ENCODE measurements at regions not wholly inside any gene's neighbourhood (a gene's known extent, or its start where the extent isn't known, plus 50 kb on each side); places are given as distances from the start of the nearest gene placed in this dataset.

DNA sequence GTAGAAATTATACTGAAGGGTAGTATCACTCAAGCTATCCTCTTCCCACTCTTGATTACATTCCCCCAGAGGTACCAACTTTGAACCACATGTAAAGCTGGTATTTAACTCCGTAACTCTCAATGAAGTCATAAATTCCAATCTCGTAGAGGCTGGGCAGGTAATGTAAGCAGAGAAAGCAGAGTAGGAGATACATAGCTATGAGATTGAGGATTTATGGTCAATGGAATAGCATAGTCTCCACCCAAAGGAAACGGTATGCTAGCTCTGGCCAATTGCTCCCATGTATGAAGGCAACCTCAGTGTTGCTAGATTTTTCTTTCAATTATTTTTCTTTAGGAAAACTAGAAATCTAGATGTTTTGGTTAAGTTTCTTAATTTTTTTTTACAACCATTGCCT, 163.1 kb upstream of the NRIP1 start:
- TF ChIP-seq, protein P1, sequence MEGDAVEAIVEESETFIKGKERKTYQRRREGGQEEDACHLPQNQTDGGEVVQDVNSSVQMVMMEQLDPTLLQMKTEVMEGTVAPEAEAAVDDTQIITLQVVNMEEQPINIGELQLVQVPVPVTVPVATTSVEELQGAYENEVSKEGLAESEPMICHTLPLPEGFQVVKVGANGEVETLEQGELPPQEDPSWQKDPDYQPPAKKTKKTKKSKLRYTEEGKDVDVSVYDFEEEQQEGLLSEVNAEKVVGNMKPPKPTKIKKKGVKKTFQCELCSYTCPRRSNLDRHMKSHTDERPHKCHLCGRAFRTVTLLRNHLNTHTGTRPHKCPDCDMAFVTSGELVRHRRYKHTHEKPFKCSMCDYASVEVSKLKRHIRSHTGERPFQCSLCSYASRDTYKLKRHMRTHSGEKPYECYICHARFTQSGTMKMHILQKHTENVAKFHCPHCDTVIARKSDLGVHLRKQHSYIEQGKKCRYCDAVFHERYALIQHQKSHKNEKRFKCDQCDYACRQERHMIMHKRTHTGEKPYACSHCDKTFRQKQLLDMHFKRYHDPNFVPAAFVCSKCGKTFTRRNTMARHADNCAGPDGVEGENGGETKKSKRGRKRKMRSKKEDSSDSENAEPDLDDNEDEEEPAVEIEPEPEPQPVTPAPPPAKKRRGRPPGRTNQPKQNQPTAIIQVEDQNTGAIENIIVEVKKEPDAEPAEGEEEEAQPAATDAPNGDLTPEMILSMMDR (IDR thresholded peaks at IDR 0.05) = no peak
- TF ChIP-seq, protein P2, sequence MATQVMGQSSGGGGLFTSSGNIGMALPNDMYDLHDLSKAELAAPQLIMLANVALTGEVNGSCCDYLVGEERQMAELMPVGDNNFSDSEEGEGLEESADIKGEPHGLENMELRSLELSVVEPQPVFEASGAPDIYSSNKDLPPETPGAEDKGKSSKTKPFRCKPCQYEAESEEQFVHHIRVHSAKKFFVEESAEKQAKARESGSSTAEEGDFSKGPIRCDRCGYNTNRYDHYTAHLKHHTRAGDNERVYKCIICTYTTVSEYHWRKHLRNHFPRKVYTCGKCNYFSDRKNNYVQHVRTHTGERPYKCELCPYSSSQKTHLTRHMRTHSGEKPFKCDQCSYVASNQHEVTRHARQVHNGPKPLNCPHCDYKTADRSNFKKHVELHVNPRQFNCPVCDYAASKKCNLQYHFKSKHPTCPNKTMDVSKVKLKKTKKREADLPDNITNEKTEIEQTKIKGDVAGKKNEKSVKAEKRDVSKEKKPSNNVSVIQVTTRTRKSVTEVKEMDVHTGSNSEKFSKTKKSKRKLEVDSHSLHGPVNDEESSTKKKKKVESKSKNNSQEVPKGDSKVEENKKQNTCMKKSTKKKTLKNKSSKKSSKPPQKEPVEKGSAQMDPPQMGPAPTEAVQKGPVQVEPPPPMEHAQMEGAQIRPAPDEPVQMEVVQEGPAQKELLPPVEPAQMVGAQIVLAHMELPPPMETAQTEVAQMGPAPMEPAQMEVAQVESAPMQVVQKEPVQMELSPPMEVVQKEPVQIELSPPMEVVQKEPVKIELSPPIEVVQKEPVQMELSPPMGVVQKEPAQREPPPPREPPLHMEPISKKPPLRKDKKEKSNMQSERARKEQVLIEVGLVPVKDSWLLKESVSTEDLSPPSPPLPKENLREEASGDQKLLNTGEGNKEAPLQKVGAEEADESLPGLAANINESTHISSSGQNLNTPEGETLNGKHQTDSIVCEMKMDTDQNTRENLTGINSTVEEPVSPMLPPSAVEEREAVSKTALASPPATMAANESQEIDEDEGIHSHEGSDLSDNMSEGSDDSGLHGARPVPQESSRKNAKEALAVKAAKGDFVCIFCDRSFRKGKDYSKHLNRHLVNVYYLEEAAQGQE (IDR thresholded peaks at IDR 0.05; ENCODE audit: insufficient read depth in 1 of 2, low read depth in 2 of 2, low read length in 1 of 2) = no peak
- TF ChIP-seq POLR2AphosphoS5 (IDR thresholded peaks at IDR 0.05; ENCODE audit: low read depth, low read length) (no peak), SIN3A (IDR thresholded peaks at IDR 0.05; ENCODE audit: borderline replicate concordance, insufficient read depth, low read depth, low read length) (no peak), TCF7L2 (IDR thresholded peaks at IDR 0.05; ENCODE audit: low read depth, low read length) (no peak)

Measured in Panc1 (cell line).